ENCODE measurements at regions not wholly inside any gene's neighbourhood (a gene's known extent, or its start where the extent isn't known, plus 50 kb on each side); places are given as distances from the start of the nearest gene placed in this dataset.

- no peak overlapping the region for H3K27ac Mint-ChIP-seq
Measured at GRCh38 chr2:150034665-150035064, 447.1 kb upstream of the MMADHC start.

GRCh38 chr2:150030436-150031190 is 443.0 kb upstream of the MMADHC start:
- no peaks in the 10 kb centered on the region for H3K27me3 Mint-ChIP-seq (ENCODE audit: low read depth in 2 of 2)
- no peak overlapping the region for H3K4me3 ChIP-seq (ENCODE audit: low read length)
- peaks cover 15 to 18% of the 10 kb centered on the region in 2 donors for H3K9me3 Mint-ChIP-seq
- 74% methylated on average over 2 of the region's 3 CpGs for WGBS (ENCODE audit: insufficient coverage)
- no peak for DNase-seq
- ATAC-seq: no peak
- H3K27ac ChIP-seq (ENCODE audit: low read length): no peak overlapping the region
- H3K9me3 ChIP-seq (ENCODE audit: control insufficient read depth, insufficient read depth, low read length): peaks cover 3% of the 10 kb centered on the region
- no peaks in the 10 kb centered on the region for H3K4me1 ChIP-seq (ENCODE audit: control insufficient read depth, insufficient read depth, low read length)
- no peaks in the 10 kb centered on the region for H3K27me3 ChIP-seq (ENCODE audit: control insufficient read depth, insufficient read depth, low read length)
- no peaks in the 10 kb centered on the region for H3K36me3 ChIP-seq (ENCODE audit: control insufficient read depth, insufficient read depth, low read length)
- no peaks in the 10 kb centered on the region for H3K4me1 Mint-ChIP-seq
- no peak overlapping the region for H3K4me3 Mint-ChIP-seq
- no peak overlapping the region for H3K27ac Mint-ChIP-seq
- no peak for TF ChIP-seq CTCF (IDR thresholded peaks at IDR 0.05)
- intact Hi-C loops (cut with micrococcal nuclease): no loop called here
- peaks cover 12% of the 10 kb centered on the region for H3K36me3 Mint-ChIP-seq

More at GRCh38 chr2:150034665-150035064, 447.1 kb upstream of the MMADHC start:
- Histone ChIP-seq H3K4me1 (ENCODE audit: control insufficient read depth, insufficient read depth, low read length) (no peaks in the 10 kb centered on the region), H3K27ac (ENCODE audit: low read length) (no peak overlapping the region), H3K36me3 (ENCODE audit: control insufficient read depth, insufficient read depth, low read length) (no peaks in the 10 kb centered on the region), H3K9me3 (ENCODE audit: control insufficient read depth, insufficient read depth, low read length) (peaks cover 4% of the 10 kb centered on the region), H3K4me3 (ENCODE audit: low read length) (no peak overlapping the region), H3K27me3 (ENCODE audit: control insufficient read depth, insufficient read depth, low read length) (no peaks in the 10 kb centered on the region)
- TF ChIP-seq CTCF (IDR thresholded peaks at IDR 0.05): no peak
- Mint-ChIP-seq H3K9me3 (peaks cover 12 to 15% of the 10 kb centered on the region in 2 donors), H3K4me1 (no peaks in the 10 kb centered on the region), H3K27me3 (ENCODE audit: low read depth in 2 of 2) (no peaks in the 10 kb centered on the region), H3K4me3 (no peak overlapping the region), H3K36me3 (peaks cover 12% of the 10 kb centered on the region)
- ATAC-seq (no peak), DNase-seq (no peak)
- WGBS (ENCODE audit: insufficient coverage): 83% methylated on average over 3 of the region's 3 CpGs
- intact Hi-C loops (cut with micrococcal nuclease): no loop called here

- H3K4me3 Mint-ChIP-seq: no peak overlapping the region
- 50% methylated on average over 1 of the region's 2 CpGs for WGBS (ENCODE audit: insufficient coverage)
- ATAC-seq: no peak
- Histone ChIP-seq H3K4me3 (ENCODE audit: low read length) (no peak overlapping the region), H3K27me3 (ENCODE audit: control insufficient read depth, insufficient read depth, low read length) (no peaks in the 10 kb centered on the region), H3K27ac (ENCODE audit: low read length) (no peak overlapping the region), H3K9me3 (ENCODE audit: control insufficient read depth, insufficient read depth, low read length) (no peaks in the 10 kb centered on the region), H3K4me1 (ENCODE audit: control insufficient read depth, insufficient read depth, low read length) (no peaks in the 10 kb centered on the region), H3K36me3 (ENCODE audit: control insufficient read depth, insufficient read depth, low read length) (no peaks in the 10 kb centered on the region)
- no peak for DNase-seq
- no peak overlapping the region for H3K27ac Mint-ChIP-seq
- H3K9me3 Mint-ChIP-seq: peaks cover 11 to 12% of the 10 kb centered on the region in 2 donors
- no peaks in the 10 kb centered on the region for H3K4me1 Mint-ChIP-seq
- intact Hi-C loops (cut with micrococcal nuclease): no loop called here
- TF ChIP-seq CTCF (IDR thresholded peaks at IDR 0.05): no peak
- no peaks in the 10 kb centered on the region for H3K36me3 Mint-ChIP-seq
- no peaks in the 10 kb centered on the region for H3K27me3 Mint-ChIP-seq (ENCODE audit: low read depth in 2 of 2)
Measured at GRCh38 chr2:150028322-150028721, 440.7 kb upstream of the MMADHC start.

GRCh38 chr2:150027164-150027563 is 439.6 kb upstream of the MMADHC start:
- Histone ChIP-seq H3K9me3 (ENCODE audit: control insufficient read depth, insufficient read depth, low read length) (no peaks in the 10 kb centered on the region), H3K4me3 (ENCODE audit: low read length) (no peak overlapping the region), H3K27me3 (ENCODE audit: control insufficient read depth, insufficient read depth, low read length) (no peaks in the 10 kb centered on the region), H3K4me1 (ENCODE audit: control insufficient read depth, insufficient read depth, low read length) (no peaks in the 10 kb centered on the region), H3K27ac (ENCODE audit: low read length) (no peak overlapping the region), H3K36me3 (ENCODE audit: control insufficient read depth, insufficient read depth, low read length) (no peaks in the 10 kb centered on the region)
- ATAC-seq (no peak), DNase-seq (no peak)
- Mint-ChIP-seq H3K9me3 (peaks cover 13 to 14% of the 10 kb centered on the region in 2 donors), H3K36me3 (no peaks in the 10 kb centered on the region), H3K27me3 (ENCODE audit: low read depth in 2 of 2) (no peaks in the 10 kb centered on the region), H3K27ac (no peak overlapping the region), H3K4me3 (no peak overlapping the region), H3K4me1 (no peaks in the 10 kb centered on the region)
- TF ChIP-seq CTCF (IDR thresholded peaks at IDR 0.05): no peak
- 6% methylated on average over 4 of the region's 4 CpGs for WGBS (ENCODE audit: insufficient coverage)
- intact Hi-C loops (cut with micrococcal nuclease): no loop called here
